OCI-LY1 (cell line): ENCODE measurements at regions not wholly inside any gene's neighbourhood (a gene's known extent, or its start where the extent isn't known, plus 50 kb on each side); places are given as distances from the start of the nearest gene placed in this dataset.

ENCODE experiments used
- CTCF ChIP-seq: fragments of 200-600 bp; sonication (generic), shearing (Covaris generic); IDR thresholded peaks from 2 replicates; pipeline ENCODE4 v1.5.1; 2017; ENCODE audit warnings: mild to moderate bottlenecking, antibody characterized with exemption, low read length, moderate library complexity, mixed read lengths
- EZH2 ChIP-seq: fragments of 200-600 bp; sonication (generic), shearing (Covaris generic); IDR thresholded peaks from 2 replicates; pipeline ENCODE4 v1.8.0; 2017; ENCODE audit warnings: borderline replicate concordance, mixed run types, mild to moderate bottlenecking, antibody characterized with exemption, low read length, moderate library complexity, mixed read lengths

DNA sequence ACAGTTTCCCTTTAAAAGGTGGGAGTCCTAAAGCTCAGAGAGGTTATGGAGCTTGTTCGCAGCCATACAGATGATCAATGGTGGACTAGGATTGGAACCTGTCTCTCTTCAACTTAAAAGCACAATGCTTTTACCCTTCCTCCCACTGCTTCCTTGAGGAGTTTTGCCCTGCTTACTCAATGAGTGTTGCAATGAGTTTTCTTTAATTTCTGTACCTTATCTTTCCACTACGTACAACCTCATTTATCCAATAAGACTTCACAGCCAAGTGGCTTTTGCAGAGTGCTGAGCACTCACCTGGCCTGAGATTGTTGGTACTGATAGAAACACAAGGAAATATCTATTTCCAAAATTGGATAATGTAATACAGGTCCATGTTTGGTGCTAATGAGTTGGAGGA lies 64.7 kb upstream of the ANKRD55 start:
- no peak for TF ChIP-seq CTCF
- no peak for TF ChIP-seq EZH2
